IPS-NIHi11 (cell line): ENCODE measurements at regions not wholly inside any gene's neighbourhood (a gene's known extent, or its start where the extent isn't known, plus 50 kb on each side); places are given as distances from the start of the nearest gene placed in this dataset.

ENCODE experiments used
- DNase-seq: peaks from one replicate; pipeline ENCODE4 v3.0.0; 2012; ENCODE audit warnings: mixed read lengths, low spot score

DNA sequence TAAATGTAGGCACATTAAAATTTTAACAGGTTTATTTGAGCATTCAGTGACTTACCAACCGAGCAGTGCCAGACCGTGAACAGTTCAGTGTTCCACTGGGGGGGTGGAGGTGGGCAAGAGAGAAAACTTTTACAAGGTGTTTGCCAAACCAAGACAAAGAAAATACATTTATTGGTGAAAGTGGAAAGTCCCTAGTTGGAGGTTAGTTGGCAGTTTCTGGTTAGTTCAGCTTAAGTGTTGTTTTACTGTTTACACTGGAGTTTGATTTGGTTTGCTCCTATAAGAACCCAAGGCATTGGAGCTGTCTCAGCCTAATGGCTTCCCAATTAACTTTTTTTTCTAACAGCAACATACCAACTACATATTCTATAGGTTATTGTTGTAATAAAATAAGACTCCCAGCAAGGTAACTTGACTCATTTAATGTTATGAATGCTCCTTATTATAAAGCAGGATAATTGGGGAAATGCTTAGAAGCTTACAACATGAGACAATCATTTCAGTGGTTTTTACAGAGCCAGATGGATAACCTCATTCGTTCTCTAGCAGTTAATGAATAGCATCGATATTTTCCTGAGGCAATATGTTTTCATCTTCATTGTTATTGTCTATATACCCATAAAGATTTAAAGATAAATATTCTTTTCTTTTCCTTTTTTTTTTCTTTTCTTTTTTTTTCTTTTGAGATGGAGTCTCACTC is 115.8 kb downstream of the ETNK1 start:
- no peak for DNase-seq

DNA sequence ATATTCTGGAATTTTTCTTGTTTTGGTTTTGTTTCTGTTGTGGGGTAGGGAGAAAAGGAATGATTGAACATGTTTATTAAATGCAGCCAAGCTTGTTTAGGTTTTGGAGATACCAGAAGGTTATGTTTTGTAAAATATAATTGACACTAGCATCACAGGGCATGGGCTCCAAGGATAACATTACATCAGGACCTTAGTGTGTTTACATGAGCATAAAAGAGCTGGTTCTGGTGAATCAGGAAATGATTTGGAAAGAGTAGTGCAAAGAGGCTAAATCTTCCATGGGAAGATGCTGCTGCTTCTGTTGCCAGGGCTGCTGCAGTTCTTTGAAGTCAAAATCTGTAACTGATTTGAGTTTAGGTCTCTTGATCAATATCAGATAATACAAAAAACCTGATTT is 118.7 kb downstream of the ETNK1 start:
- DNase-seq, result no peak

DNA sequence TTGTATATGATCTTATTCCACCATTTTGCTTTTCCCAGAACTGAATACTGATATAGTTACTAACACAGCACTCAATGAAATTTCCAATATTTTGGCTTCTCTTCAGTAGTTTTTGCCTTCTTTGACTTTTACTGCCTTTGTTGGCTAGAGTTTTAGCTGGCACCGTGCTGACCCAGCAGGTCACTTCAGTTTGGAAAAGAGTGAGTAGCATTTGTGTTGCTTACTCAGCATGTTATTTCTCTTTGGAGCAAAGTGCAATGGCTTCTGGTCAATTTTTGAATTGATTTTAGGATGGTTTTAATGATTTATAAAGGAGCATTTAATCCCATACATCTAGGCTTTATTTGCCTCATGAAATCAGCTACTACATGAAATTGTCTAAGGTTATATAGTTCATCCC is 119.2 kb downstream of the ETNK1 start:
- DNase-seq, result no peak

DNA sequence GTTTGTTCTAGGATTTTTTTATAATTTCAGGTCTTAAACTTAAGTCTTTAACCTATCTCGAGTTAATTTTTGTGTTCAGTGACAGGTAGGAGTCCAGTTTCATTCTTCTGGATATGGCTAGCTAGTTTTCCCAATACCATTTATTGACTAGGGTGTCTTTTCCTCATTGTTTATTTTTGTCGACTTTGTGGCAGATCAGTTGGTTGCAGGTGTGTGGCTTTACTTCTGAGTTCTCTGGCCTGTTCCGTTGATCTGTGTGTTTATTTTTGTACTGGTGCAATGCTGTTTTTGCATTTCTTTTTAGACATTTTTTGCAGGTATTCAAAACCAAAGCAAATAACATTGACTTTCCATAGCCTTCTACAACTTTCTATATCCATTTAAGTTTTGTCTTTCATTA is 121.7 kb downstream of the ETNK1 start:
- no peak for DNase-seq

DNA sequence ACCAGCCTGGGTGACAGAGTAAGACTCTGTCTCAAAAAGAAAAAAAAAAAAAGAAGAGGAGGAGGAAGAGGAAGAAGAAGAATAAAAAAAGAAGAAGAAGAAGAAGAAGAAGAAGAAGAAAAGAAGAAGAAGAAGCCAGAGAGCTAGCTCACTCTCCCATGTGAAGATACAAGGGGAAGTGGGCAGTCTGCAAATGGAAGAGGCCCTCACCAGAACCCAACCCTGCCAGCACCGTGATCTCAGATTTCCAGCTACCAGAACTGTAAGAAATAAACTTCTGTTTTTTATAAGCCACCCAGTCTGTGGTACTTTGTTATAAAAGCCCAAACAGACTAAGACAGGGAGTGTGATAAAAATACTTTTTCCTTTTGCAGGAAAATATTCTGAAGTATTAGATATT is 130.7 kb downstream of the ETNK1 start:
- DNase-seq, result no peak

DNA sequence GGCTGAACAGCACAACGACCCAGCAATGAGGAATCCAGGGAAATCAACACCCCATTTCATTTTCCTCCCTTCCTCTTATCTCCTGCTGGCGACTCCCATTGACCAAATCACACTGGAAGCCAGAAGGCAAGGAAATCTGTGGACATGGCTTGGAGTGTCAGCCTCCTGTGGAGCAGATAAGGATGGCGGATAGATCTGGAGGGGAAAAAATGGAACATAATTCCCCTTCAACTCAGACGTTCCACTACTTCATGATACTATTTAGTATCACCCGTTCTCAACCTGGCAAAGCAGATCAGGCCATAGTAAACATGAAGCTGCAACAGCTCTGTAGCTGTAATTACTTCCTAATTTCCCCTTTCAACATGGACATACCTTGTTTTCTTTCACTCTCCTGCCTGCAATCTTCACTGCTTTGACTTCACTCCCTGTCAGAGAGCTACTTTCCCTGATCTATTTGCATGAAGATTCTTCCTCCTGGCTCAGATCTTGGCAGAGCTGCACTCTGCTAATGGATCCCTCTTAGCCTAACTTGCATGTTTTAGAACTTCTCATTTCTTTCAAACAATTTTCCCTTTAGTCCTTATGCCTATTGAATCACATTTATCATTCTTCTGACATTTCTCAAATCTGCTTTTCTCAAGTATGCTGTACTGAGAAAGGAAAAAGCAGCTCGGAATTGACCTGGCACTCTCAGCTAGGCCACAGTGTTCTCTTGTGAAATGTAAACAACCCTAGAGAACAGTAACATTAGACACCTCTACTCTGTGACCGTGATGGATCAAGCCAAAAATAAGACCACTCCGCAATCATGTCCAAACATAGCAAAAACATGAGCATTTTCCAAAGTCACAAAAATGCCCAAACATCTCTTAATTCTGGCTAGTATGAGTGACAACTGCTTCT is 135.1 kb downstream of the ETNK1 start:
- DNase-seq, result no peak

DNA sequence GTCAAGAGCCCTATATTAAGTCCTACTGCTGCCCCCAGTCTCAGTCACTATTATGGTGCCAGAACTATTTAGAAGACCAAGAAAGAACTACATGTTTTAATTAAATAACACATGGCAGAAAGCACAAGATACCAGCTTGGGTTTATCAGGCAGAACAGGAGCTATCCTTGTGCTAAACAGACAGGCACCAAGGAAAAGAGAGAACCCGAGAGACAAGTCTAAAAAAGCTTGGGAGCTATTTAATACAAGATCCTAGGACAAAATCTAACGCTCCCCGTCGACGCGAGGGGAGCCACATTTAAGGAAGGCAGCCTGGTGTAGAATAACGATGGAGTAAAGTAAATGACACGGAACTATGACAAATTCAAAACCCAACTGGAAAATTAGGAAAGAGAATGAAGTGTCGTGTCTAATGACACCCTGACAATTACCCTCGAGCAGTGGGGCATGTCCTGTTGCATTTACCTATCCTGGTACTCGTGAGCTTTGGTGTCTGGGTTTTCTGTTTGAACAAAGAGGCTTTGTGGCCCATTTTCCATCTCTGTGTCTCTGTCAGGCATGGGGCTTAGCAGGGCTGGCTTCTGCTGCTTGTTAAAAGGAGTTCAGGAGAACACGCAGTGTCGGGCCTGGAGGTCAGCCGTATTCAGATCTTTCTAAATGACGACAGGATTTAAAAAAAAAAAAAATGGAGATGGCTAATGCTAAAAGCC is 140.6 kb downstream of the ETNK1 start:
- no peak for DNase-seq

DNA sequence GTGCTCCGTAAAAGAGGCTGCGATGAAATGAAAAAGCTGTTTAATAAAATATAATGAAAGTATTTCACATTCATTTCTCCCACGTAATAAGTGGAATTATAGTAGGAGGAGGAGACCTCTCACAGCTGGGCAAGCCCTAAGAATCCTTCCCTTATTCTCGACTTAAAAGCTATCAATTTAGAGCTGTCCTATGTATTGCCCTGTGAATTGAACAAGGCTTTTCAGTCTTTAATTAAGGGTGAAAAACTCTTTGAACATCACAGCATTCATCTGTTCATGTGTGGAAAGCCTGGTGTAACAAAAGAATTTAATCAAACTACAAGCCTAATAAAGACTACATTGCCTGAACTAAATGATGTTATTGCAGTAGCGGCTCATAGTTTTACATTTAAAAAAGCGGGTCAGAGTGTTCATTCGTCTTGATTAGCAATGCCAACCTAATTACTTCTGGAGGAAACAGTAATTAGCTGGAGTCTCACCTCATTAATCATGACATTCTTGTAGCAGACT is 142.0 kb downstream of the ETNK1 start:
- no peak for DNase-seq

DNA sequence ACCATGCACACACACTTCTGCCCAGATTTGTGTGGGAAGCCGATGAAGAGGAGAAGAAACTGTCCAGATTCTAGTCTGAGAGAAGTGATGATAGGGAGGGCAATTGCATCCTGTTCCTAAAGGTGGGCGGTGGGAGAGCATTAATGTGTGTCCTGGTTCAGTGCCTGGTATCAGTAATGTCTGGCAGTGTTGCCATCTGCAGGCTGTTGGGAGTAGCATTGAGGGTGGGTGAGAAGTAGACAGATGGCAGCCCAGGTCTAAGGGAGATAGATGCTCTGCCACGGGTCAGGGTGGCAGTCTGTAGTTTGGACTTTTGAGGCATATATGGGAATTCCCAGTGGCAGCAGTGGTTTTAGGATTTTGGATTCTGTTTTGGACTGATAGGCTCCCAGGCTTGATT is 156.4 kb downstream of the ETNK1 start:
- no peak for DNase-seq

DNA sequence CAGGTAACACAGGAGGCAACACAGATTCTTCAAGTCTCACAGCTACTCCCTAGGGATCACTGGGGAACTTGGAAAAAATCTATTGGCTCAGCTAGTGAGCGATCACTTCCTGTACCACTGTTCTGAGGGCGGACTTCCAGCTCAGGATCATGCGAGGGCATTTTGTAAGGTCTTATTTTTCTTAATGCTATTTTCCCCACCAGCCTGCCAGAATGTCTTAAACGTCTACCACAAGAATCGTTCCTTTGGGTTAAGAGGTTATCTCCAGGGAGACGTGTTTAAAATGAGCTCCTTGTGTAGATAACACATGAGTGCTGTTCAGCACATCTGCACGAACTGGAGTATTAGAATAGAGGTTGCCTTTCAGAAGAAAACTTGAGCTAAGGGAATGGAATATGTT is 162.6 kb downstream of the ETNK1 start:
- no peak for DNase-seq

DNA sequence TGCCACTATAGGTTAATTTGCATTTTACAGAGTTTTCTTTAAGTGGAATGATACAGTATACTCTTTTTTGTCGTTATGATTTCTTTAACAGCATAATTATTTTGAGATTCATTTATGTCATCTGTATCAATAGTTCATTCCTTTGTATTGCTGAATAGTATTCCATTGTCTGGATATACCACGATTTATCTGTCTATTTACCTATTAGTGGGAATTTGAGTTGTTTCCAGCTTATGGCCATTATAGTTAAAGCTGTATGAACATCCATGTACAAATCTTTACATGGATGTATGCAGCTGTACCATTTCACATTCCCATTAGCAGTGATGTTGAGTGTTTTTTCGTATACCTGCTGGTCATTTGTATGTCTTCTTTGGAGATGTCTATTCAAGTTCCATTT is 163.9 kb downstream of the ETNK1 start:
- no peak for DNase-seq

DNA sequence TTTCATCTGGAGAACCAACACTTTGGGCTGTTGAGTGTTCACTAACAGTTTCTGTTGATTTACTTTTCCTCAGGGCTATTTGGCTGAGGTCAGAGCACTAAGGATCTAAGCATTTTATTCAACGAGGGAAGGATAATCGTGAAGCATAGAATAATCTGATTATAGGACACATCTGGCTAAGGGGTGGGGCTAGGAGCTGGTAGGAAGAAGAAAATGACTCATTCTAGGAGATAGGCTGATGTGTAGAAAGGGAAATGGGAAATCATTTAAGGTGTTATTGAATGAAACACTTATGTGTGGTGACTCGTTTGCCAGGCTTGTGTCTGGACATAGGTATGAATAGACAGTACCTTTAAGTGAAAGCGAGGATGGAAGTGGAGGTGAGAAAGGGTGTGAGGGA is 167.2 kb downstream of the ETNK1 start:
- no peak for DNase-seq

DNA sequence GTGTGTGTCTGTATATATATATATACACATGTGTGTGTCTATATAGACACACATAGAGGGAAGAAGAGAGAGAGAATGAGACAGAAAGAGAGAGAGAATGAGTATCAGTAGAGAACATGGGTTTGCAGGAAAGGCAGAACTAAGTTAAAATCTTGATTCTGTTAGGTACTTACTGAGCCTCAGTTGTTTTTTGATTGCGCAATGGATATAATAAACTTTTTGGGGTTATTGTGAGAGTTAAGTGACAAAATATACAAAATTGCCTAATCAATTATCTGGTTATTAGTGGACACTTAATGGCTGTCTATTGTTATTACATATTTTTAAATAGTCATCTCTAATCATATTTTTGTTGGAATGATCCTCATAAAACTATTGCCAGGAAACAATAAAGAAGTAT is 169.0 kb downstream of the ETNK1 start:
- DNase-seq, result no peak

DNA sequence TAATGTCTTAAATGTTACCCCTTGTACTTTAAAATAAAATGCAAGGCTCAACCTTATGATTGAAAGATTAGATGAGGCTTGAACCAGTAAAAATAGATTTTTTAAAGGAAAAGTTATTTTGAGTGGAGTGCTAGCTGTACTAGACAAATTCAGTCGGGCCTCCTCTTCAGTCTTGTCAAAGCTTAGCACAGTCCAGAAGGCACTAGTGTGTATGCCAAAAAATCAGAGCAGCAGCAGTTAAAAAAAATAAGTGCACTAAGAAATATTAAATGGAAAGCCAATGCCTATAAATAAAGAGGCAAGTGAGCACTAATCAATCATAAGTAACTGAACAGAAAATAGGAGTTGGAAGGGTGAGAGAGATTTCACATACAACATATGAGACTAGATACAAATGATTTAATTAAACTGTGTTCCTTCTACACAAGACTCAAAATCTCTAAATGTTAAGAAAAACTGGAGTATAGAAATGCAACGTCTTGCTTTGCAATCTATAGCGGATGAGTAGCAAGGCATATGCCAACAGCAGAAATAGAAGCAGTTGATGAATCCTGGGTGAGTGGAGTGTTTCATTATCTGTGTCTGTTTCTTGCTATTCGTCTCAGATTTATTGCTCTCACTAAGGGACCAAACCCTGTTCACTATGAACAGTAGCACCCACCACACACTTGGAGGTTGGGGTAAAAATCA is 172.1 kb downstream of the ETNK1 start:
- no peak for DNase-seq

DNA sequence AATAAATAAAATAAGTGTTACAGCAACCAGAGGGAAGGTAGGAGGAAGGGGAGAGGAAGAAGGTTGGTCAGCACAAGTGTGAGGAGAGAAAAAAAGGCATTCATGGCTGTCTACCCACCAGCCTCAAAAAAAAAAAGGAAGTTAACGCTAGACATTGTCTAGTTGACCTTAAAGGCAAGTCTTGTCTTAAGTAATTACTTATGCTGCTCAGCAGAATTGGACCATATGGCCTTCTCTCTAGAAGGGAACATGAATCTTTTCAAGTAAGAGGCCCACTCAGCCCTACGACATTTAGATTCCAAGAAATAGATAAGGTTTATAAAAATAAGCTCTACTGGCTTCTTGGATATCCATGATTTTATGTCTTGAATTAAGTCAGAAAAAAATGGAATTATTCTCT is 172.7 kb downstream of the ETNK1 start:
- no peak for DNase-seq

DNA sequence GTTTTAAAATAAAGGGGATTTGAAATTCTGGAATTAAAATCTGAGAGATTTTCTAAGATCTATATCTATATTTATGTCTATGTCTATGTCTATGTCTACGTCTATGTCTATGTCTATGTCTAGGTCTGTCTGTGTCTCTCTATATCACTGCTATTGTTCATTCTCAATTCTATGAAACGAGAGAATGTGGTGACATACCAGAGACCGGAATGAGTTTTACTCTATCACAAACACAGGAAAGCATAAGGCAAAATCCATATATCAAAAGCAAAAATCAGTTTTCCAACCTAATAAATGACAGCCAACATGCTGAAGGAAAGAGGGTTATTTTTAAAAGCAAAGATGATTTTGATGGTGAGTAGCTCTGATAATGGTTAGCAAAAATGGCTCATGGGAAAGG is 173.1 kb downstream of the ETNK1 start:
- DNase-seq, result no peak

DNA sequence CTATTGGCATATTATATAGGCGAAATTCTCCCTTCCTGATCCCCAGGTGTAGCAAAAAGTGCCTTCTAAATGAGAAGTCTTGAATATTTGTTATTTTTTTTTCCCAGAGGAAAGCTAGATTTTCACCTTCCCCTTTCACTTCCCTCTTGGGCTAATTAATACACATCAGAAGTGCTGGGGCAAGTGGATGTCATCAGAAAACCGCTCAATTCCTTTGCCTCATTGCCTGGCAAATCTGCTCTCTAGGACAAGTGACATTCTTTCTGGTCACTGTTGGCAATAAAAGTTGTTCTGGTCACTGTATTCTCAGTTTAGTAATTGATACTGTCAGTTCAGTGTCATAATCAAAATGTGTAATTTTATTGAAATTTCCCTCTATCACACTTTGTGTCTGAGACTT is 174.5 kb downstream of the ETNK1 start:
- no peak for DNase-seq

DNA sequence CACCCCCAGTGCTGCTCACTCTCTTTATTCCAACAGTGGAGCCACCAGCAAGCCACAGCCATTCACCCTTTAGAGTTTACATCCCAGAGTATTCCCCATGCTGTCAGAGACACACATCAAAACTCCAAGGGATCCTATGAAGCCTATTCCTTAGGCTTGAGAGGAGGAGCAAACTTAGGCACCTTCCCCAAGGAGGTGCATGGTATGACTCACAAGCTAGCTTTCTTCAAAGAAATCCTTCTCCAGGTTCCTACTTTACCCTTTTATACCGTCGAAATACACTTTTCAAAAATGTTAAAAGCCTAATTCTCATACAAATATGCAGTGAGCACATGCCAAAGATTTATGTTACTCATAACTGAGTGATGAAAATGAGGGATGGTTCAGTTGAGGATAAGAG is 175.4 kb downstream of the ETNK1 start:
- no peak for DNase-seq

DNA sequence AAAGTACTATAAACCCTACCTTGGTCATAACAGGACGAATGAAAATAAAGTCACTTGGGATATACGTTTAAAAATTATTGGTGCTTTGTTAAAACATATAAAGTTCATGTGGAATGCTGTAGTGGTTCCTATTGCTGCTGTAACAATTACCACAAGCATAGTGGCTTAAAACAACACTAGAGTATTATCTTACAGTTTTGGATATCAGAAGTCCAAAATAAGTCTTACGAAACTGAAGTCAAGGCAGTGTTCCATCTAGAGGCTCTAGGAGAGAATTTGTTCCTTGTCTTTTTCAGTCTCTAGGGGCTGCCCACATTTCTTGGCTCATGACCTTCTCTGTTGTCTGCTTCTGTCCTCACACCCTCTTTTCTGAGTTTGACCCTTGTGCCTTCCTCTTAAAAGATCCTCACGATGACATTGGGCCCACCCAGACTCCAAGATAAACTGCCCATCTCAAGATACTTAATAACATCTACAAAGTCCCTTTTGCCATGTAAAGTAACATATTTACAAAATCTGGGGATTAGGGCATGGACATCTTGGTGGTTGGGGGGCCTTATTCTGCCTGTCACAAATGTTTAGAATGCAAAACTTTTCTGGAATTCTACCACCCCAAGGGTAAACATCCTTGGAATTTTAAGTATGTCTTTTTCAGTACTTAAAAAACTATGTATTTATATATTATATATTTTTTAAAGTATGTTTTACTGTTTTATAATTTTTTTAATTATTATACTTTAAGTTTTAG is 178.1 kb downstream of the ETNK1 start:
- DNase-seq, result no peak

DNA sequence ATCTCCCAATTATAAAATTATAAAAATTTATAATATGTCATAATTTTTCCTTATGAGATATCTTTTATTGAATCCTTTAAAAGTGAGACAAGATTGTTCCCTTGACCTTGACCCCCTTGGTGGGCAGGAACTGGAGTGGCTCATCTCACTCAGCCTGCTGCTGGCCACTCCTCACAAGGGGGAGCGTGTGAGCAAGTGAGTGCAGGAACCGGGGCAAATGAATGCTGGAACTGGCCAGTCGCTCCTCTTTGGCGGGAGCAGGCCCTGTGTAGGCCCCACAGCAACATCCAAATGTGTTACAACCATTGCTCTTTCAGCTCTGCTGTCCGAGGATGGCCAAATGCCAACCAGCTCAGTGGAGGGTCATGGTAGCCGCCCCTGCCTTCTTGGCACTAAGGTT is 178.8 kb downstream of the ETNK1 start:
- DNase-seq, result peak; percentile 17

DNA sequence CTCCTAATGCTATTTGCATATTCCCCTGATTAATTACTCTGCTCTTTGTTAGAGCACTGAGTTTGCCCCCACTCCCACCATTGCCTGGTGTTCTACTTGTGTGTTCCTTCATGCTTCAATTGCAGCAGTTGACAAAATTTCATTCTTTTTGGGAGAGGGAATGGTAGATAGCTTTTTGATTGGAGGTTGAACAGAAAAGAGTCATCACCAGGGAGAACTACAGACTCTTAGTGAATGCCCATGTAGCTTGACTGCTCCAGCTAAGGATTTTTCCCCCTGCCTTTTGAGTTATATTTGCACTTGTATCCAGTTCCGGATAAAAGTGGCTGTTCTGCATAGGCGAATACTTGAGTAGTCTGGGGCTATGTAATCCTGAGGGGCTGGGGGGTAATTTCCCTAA is 183.9 kb downstream of the ETNK1 start:
- DNase-seq, result no peak
